Aorta (tissue), 5 donors: ENCODE measurements at regions not wholly inside any gene's neighbourhood (a gene's known extent, or its start where the extent isn't known, plus 50 kb on each side); places are given as distances from the start of the nearest gene placed in this dataset.
"Not testable (repeated sequence)": the region's sequence is repeated elsewhere in the genome, so short reads cannot be mapped to it uniquely, and the experiment has no call there.

Source experiments
- ATAC-seq: fragments of 200-7000 bp; cut with Tn5 transposase; one replicate; pipeline ENCODE4 v1.9.1; 2022; ENCODE audit warnings: moderate library complexity; ENCODE audit not compliant: low FRiP score
- DNase-seq, 2 donors: peaks; one replicate each; pipeline ENCODE4 v3.0.0-alpha.2; 2020
- H3K27ac ChIP-seq, 2 donors: one replicate each; pipeline ENCODE4 v1.5.1; 2013; ENCODE audit warnings: low read length in 2 of 2, mild to moderate bottlenecking in 2 of 2, moderate library complexity in 2 of 2, control low read depth in 1 of 2, inconsistent platforms in 1 of 2, low read depth in 1 of 2
- H3K27me3 ChIP-seq, 2 donors: one replicate each; pipeline ENCODE4 v1.6.1; 2013; ENCODE audit warnings: control low read depth in 1 of 2, low read length in 1 of 2, mild to moderate bottlenecking in 1 of 2, moderate library complexity in 1 of 2; ENCODE audit not compliant: insufficient read depth in 2 of 2, control insufficient read depth in 1 of 2
- H3K36me3 ChIP-seq, 2 donors: one replicate each; pipeline ENCODE4 v1.6.1; 2013; ENCODE audit warnings: control low read depth in 1 of 2, low read length in 1 of 2, mild to moderate bottlenecking in 1 of 2; ENCODE audit not compliant: insufficient read depth in 2 of 2, control insufficient read depth in 1 of 2
- H3K4me1 ChIP-seq, 2 donors: one replicate each; pipeline ENCODE4 v1.6.1; 2013; ENCODE audit warnings: low read length in 2 of 2, control low read depth in 1 of 2, mild to moderate bottlenecking in 1 of 2, moderate library complexity in 1 of 2; ENCODE audit not compliant: insufficient read depth in 2 of 2, control insufficient read depth in 1 of 2
- H3K4me3 ChIP-seq, 2 donors: one replicate each; pipeline ENCODE4 v1.5.1; 2013; ENCODE audit warnings: low read length in 2 of 2, control low read depth in 1 of 2, mild to moderate bottlenecking in 1 of 2
- H3K9me3 ChIP-seq: one replicate; pipeline ENCODE4 v1.6.1; 2013; ENCODE audit warnings: mild to moderate bottlenecking, low read length; ENCODE audit not compliant: control insufficient read depth
- WGBS, 2 donors: extraction: QIAGEN DNeasy Blood & Tissue Kit; methylation state at CpG; one replicate each; pipeline ENCODE4 v1.1.7; 2013; 5-methylcytosine and 5-hydroxymethylcytosine counted together
- intact Hi-C, 2 donors: fragments of 100-400 bp; cut with DNase I; formaldehyde crosslinking; loops; one replicate each; pipeline versions ENCODE4 v1.14.2 to v1.15.0; 2022
- donor health status: healthy with polysubstance abuse.
- donor health status: Bipolar disorder and iron deficiency.
- donor health status: DM: no; HTN: no; CAD: no.
- donor health status: DM: no; HTN: no; CAD: no.
- donor health status: DM: yes; HTN: yes; CAD: no.

DNA sequence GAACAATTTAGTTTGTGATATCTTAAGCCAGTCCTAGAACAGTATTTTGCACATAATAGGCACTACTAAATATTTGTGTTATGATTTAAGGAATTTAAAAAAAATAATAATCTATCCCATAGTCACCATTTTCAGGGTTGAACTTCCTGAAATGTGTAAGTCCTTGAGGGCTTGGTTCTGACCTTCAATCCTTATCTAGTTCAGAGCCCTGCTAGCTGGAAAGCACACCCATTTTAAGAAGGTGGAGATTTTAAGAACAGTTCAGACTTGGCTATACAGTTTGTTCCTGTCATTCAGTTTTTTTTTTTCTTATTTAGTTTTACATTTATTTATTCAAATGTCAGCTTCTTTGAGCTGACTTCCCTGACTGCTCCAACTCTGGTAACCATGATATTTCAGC, 183.4 kb upstream of the MAGI2 start:
- ATAC-seq: no peak

DNA sequence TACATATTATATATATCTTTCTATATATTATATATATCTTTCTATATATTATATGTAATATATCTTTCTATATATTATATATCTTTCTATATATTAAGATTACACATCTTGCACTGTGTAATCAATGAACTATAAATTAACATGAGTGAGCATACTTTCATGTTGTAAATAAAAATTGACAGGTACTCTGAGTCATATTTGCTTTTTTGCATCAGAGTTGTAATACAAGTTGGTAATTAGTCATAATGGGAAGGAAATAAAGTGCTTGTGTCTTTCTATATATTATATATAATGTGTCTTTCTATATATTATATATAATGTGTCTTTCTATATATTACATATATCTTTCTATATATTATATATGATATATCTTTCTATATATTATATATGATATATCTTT, 172.5 kb upstream of the MAGI2 start:
- not testable (repeated sequence) for H3K27ac ChIP-seq, ATAC-seq

More for the DNA sequence above, 183.4 kb upstream of the MAGI2 start:
- DNase-seq: no peak
- intact Hi-C loops: no loop called here
- H3K27ac ChIP-seq: no peak overlapping the region
- H3K9me3 ChIP-seq: no peaks in the 10 kb centered on the region
- no peaks in the 10 kb centered on the region for H3K27me3 ChIP-seq
- H3K4me1 ChIP-seq: no peaks in the 10 kb centered on the region
- H3K4me3 ChIP-seq: no peak overlapping the region
- H3K36me3 ChIP-seq: no peaks in the 10 kb centered on the region

DNA sequence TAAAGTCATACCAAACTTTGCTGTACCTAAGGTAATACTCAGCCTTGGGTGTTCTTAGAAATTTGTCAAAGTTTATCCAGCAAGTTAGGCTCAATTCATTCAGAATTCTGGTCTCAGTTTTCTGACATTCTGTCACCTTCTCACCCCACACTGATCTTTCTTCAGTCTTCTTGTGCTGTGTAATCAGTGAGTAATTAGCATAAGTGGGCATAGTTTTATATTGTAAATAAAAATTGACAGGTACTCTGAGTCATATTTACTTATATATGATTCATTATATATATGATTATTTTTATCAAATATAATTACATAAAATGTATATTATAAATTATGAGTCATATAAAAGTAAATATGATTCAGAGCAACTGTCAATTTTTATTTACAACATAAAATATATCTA, 170.9 kb upstream of the MAGI2 start:
- ATAC-seq: no peak
- Histone ChIP-seq H3K27ac (no peak overlapping the region), H3K9me3 (no peaks in the 10 kb centered on the region), H3K36me3 (no peaks in the 10 kb centered on the region), H3K4me3 (no peak overlapping the region), H3K4me1 (no peaks in the 10 kb centered on the region), H3K27me3 (no peaks in the 10 kb centered on the region)
- intact Hi-C loops: no loop called here
- no peak for DNase-seq

More for the DNA sequence above, 172.5 kb upstream of the MAGI2 start:
- H3K9me3 ChIP-seq, H3K4me3 ChIP-seq, intact Hi-C loops, H3K36me3 ChIP-seq, H3K27me3 ChIP-seq, H3K4me1 ChIP-seq, DNase-seq: not testable (repeated sequence)

GRCh38 chr7:79622781-79623180, 169.3 kb upstream of the MAGI2 start:
- no peak overlapping the region for H3K4me3 ChIP-seq
- H3K27ac ChIP-seq: no peak overlapping the region
- ATAC-seq (no peak), DNase-seq (no peak)
- H3K27me3 ChIP-seq: no peaks in the 10 kb centered on the region
- H3K9me3 ChIP-seq: no peaks in the 10 kb centered on the region
- intact Hi-C loops: no loop called here
- no peaks in the 10 kb centered on the region for H3K4me1 ChIP-seq
- WGBS, 2 donors: 38 to 56% methylated on average over 1 of the region's 1 CpG
- no peaks in the 10 kb centered on the region for H3K36me3 ChIP-seq

- Histone ChIP-seq H3K4me3 (no peak overlapping the region), H3K36me3 (no peaks in the 10 kb centered on the region), H3K4me1 (no peaks in the 10 kb centered on the region), H3K27ac (no peak overlapping the region), H3K9me3 (no peaks in the 10 kb centered on the region), H3K27me3 (no peaks in the 10 kb centered on the region)
- WGBS, 2 donors: 2 to 26% methylated on average over 1 of the region's 1 CpG
- DNase-seq (no peak), ATAC-seq (no peak)
- intact Hi-C loops: no loop called here
Observed at GRCh38 chr7:79620291-79620690, 166.8 kb upstream of the MAGI2 start.

DNA sequence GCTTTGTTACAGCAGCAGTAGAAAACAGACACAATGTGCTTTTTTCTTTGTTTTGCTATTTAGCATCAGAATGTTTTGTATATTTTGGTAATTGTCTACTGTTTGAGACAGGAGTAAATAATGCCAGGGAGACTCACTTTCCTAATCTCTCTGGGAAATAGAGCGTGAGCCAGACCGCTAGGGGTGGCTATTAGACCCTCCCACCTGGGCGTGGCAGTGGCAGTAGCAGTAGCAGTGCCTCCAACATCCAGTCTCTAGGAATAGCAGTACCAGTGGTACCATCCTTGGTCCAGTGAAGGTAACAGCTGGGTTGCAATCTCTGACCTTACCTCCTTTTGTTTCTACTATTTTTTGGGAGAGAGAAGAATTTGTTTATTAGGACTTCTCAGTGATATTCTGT, 165.7 kb upstream of the MAGI2 start:
- ATAC-seq (no peak), DNase-seq (peak in 1 of 2 donors; percentile 36)
- intact Hi-C loops: no loop called here
- H3K27me3 ChIP-seq: no peaks in the 10 kb centered on the region
- no peak overlapping the region for H3K4me3 ChIP-seq
- H3K4me1 ChIP-seq: no peaks in the 10 kb centered on the region
- no peaks in the 10 kb centered on the region for H3K9me3 ChIP-seq
- WGBS, 2 donors: 89 to 91% methylated on average over 3 of the region's 3 CpGs
- no peak overlapping the region for H3K27ac ChIP-seq
- H3K36me3 ChIP-seq: no peaks in the 10 kb centered on the region

DNA sequence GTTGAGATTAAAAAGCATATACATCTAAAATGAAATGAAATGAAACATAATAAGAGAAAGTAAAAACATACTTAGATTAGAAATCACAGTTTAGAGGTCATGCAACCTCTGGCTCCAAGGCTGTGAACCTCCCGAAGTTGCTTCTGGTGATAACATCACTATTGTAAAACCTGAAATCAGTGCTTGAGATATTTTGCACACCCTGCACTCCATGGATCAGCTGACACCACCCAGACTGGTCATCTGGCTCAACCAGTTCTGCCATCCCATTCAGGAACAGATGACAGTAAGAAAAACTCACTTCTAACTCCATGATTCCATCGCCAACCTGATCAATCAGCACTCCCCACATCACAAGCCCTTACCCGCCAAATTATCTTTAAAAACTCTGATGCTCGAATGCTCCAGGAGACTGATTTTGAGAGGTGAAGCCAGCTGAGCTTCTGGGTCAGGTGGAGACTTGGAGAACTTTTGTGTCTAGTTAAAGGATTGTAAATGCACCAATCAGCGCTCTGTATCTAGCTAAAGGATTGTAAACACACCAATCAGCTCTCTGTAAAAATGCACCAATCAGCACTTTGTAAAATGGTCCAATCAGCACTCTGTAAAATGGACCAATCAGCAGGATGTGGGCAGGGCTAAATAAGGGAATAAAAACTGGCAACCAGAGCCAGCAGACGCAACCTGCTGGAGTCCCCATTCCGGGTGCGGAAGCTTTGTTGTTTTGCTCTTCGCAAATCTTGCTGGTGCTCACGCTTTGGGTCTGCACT, 162.6 kb upstream of the MAGI2 start:
- Histone ChIP-seq H3K36me3 (no peaks in the 10 kb centered on the region), H3K9me3 (no peaks in the 10 kb centered on the region), H3K4me1 (no peaks in the 10 kb centered on the region), H3K4me3 (no peak overlapping the region), H3K27ac (no peak overlapping the region), H3K27me3 (no peaks in the 10 kb centered on the region)
- 93 to 95% methylated on average over 10 of the region's 10 CpGs for WGBS, 2 donors
- intact Hi-C loops: no loop called here
- no peak for DNase-seq
- no peak for ATAC-seq

DNA sequence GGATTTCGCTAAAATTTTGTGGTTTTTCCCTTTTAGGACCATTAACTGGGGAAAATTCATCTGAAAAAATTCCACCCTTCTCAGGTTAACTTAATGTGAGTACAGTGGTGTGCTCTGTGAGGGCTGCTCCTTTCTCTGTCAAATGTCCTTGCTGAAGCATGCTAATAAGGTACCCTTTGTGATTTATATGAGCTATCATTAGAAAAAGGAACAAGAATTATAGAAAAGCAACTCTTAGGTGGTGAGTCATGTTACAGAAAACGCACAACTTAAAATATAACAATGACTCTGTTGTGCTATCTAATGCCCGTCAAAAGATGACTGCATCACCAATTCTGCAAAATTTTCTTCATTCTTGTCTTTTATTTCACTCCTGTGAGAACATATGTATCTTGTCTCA, 162.0 kb upstream of the MAGI2 start:
- no peaks in the 10 kb centered on the region for H3K36me3 ChIP-seq
- WGBS, 2 donors: 69 to 73% methylated on average over 3 of the region's 3 CpGs

DNA sequence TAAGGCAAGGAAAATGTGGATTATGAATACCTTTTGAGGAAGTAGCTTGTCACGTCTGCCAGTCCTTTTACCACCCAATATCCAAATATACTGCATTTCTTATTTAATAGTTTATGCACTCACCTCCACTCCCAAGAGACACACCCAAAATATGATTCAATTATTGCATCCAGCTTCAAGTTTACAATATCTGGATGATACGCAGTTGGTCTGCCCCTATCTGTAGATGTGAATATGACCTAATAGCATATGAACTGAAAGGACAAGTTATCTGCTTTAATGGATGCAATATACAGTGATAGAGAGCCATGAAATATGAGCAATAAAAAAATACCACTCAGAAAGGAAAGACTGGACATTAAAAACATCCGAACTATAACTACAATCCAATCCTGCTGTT, 159.4 kb upstream of the MAGI2 start:
- ATAC-seq (no peak), DNase-seq (no peak)
- 85 to 87% methylated on average over 3 of the region's 3 CpGs for WGBS, 2 donors
- Histone ChIP-seq H3K27me3 (no peaks in the 10 kb centered on the region), H3K9me3 (no peaks in the 10 kb centered on the region), H3K36me3 (no peaks in the 10 kb centered on the region), H3K27ac (no peak overlapping the region), H3K4me1 (no peaks in the 10 kb centered on the region), H3K4me3 (no peak overlapping the region)
- intact Hi-C loops: no loop called here

More for the DNA sequence above, 162.0 kb upstream of the MAGI2 start:
- Histone ChIP-seq H3K4me1 (no peaks in the 10 kb centered on the region), H3K27me3 (no peaks in the 10 kb centered on the region), H3K4me3 (no peak overlapping the region), H3K9me3 (no peaks in the 10 kb centered on the region), H3K27ac (no peak overlapping the region)
- intact Hi-C loops: no loop called here
- DNase-seq: no peak
- no peak for ATAC-seq
